Vagina (tissue), 2 donors: ENCODE measurements at regions not wholly inside any gene's neighbourhood (a gene's known extent, or its start where the extent isn't known, plus 50 kb on each side); places are given as distances from the start of the nearest gene placed in this dataset.

Experiments used
- POLR2A ChIP-seq, 2 donors: fragments of 450-650 bp; IDR thresholded peaks; one replicate each; pipeline ENCODE4 v1.6.1; 2017; ENCODE audit warnings: antibody characterized with exemption in 2 of 2, mild to moderate bottlenecking in 2 of 2, moderate library complexity in 2 of 2
- POLR2AphosphoS5 ChIP-seq, 2 donors: sonication (generic); formaldehyde crosslinking; IDR thresholded peaks; one replicate each; pipeline ENCODE4 v1.9.0; 2017; ENCODE audit warnings: antibody characterized with exemption in 2 of 2, mild to moderate bottlenecking in 2 of 2, low read depth in 1 of 2; ENCODE audit not compliant: insufficient read depth in 1 of 2
- TF ChIP-seq, protein P1 (sequence below), 3 experiments: fragments of 450-650 bp in 2 of 3; fragments of 200-600 bp in 1 of 3; sonication (generic) in 1 of 3; IDR thresholded peaks; one replicate each; pipeline ENCODE4 v1.5.1; 2017 to 2019; ENCODE audit warnings: antibody characterized with exemption in 3 of 3, mild to moderate bottlenecking in 2 of 3, moderate library complexity in 2 of 3

DNA sequence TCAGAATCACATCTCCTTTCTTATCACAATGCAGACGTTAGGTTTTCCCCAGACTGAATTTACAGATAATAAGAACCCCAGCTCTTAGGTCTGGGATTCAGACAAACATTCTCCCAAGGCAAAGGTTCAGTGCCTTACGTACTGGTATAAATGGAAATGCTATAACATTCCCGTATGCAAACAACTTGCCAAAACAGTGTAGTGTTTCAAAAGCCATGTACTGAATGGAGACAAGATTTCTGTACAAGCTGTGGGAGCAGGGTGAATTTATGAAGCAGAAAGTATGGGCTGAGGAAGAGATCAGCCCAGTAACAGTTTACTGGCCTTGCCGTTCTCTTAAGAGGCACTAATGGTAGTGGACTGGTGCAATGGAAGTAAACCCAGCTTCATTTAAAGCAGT lies 225.5 kb upstream of the ZNF462 start:
- TF ChIP-seq POLR2AphosphoS5 (IDR thresholded peaks at IDR 0.05; ENCODE audit: insufficient read depth in 1 of 2, low read depth in 1 of 2) (no peak), POLR2A (IDR thresholded peaks at IDR 0.05) (no peak)
- TF ChIP-seq, protein P1, sequence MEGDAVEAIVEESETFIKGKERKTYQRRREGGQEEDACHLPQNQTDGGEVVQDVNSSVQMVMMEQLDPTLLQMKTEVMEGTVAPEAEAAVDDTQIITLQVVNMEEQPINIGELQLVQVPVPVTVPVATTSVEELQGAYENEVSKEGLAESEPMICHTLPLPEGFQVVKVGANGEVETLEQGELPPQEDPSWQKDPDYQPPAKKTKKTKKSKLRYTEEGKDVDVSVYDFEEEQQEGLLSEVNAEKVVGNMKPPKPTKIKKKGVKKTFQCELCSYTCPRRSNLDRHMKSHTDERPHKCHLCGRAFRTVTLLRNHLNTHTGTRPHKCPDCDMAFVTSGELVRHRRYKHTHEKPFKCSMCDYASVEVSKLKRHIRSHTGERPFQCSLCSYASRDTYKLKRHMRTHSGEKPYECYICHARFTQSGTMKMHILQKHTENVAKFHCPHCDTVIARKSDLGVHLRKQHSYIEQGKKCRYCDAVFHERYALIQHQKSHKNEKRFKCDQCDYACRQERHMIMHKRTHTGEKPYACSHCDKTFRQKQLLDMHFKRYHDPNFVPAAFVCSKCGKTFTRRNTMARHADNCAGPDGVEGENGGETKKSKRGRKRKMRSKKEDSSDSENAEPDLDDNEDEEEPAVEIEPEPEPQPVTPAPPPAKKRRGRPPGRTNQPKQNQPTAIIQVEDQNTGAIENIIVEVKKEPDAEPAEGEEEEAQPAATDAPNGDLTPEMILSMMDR (IDR thresholded peaks at IDR 0.05): no peak
